ENCODE measurements at regions not wholly inside any gene's neighbourhood (a gene's known extent, or its start where the extent isn't known, plus 50 kb on each side); places are given as distances from the start of the nearest gene placed in this dataset.

DNA sequence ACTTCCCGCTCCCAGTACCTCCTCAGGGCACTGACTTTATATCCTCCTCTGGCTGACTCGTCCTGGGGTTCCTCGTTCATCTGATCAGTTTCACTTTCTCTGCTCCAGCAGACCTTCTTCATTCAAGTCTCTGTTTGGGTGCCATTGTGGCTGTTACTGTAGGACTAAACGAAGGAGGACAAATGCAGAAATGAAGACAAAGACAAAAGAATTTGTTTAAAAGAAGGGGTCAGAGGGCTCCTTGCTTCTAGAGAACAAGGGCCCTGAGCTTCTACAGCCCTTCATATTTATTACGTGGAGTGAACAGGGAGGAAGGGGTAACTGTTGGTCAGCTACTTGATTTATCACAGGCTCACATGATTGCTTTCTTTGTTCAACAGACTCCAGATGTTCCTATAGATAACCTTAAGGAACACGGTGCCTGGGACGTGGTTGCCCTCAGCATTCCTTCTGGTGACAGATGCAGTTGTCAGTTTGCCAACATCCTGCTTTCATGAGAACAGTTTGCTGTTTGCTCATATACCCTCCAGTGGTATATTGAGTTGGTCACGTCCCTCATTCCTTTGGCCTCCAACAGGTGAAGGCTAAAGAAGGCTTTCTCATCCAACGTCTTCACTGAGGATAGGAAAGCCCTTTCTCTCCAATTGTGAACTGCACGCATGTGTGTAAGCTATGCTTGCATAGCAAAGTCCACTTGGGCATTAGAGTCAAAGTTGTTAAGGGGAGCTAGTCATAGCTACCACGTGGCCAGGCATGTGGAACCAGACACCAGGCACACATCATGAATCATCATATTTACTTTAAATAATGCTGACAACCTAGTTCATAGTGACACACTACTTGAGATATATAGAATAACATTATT is 69.1 kb upstream of the BTN3A2 start:
- no peak for DNase-seq

DNA sequence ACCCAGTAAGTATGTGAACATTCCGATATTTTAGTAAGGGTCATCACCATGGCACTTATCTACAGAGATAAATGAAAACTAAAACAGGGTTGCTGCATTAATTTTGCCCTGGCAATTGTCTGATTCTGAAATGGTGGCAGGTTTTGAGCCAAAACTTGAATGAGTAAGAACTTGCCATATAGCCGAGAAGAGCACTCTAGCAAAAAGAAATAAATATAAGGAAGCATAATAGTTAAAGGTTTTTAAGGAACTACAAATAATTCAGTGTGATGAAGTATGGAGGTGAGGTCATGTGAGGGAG is 68.5 kb upstream of the BTN3A2 start:
- DNase-seq: no peak

DNA sequence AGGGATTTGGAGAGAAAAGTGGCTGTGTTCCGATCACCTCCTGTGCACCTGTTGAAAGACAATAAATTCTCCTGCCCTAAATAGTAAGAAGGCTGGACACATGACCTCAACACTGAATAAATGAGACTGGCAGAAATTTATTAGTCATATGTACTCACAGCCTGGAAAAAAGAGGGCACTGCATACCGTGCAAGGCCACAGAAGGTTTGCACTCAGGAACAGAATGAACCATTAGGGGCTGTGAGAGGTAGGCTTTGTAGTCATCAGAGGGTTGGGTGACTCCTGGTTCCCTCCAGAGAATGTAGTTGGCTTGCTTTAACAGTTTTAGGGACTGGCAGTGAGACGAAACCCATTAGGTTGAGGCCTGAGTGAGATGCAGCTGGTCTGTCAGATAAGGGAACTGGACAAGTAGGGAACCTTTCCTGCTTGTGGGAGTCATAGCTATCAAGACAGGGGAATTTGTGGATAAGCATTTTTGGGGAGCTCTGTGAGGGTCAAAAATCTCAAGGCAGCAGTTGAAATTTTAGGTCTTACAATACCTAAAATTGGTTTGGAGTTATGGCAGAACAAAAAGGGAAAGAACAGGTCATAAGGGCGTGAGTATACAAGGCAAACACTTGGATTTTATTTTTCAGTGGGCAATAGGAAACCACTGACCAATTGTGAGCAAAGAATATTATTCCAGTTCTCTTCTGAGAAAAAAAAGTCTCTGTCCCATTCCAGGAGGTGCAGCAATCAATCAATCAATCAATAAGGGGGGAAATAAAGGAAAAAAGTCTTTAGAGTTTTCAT is 67.9 kb upstream of the BTN3A2 start:
- DNase-seq: peak in 1 of 2 experiments; percentile 48

DNA sequence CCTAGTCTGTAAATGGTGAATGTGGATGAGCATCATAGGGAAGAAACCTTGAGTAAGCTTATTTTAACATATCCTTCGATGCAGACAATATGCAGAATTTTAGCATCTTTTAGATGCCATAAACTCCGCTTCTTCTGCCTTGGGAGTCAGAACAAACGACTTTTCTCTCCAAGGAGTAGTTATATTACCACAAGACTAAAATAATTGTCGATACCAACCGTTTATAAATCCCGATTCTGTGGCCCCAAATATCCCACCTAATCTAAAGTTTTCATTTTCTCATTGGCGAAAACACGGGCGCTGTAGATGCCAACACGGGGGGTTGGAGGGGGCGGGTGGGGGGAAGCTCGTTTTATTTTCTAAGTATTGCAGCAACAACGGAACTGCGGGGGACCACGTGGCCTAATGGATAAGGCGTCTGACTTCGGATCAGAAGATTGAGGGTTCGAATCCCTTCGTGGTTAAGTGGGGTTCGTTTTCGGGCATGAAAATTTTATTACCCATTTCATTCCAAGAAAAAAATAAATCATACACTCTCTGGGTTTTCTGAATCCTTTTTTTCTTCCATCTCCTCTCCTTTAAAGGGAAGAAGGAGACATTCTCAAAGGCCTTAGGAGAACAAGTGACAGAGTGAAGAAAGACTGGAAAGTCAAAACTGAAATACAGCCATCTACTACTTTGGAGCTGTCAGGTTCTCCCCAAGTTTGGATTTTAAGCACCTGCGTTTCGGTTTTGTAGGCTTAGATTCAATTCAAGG is 65.5 kb upstream of the BTN3A2 start:
- DNase-seq: no peak

DNA sequence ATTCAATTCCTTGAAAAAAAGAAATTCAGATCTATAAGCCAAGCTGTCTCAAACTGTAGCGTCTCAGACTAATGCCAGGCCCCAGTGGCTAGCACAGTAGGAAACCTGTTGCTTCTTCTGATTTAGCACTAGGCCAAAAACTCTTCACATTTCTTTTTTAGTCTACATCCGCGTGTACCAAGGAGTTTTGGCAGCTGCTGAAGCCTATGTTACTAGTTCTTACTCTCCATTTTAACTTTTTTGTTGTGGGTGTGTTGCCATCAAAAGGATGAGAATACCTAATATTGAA is 65.0 kb upstream of the BTN3A2 start:
- DNase-seq: no peak

DNA sequence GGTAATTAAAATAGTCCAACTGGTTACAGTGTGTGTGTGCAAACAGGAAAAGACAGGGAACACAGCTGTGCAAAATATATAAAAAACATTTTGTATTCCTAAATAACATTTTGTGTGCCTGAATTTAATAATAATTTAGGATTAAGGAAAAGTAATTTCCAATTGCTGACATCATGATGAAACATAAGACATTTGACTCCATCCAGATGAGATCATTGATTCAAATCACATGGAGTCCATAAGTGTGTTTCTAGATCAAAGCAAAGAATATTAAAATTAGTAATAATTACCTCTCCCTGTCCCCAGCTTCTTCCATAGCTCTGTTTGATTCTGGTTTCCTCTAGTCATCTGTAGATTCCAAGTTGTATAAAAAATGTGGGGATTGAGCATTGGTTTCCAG is 64.6 kb upstream of the BTN3A2 start:
- no peak for DNase-seq

DNA sequence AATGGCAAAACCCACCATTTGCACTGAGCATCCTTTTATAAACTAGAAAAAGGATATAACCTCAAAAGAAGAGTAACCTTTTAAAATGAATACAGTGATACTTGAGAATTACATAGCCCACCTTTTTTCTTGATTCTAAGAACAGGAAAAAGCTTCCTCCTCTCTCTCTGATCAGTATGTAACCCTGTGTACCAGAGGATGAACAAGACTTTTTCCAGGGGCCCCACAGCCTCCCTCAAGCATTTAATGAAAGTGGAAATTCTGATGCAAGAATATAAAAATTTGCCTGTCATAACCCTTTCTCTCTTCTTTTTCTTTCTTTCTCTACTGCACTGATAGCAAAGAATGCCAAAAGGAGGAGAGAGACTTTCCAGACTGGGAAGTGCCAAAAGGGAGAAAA is 64.2 kb upstream of the BTN3A2 start:
- no peak for DNase-seq

DNA sequence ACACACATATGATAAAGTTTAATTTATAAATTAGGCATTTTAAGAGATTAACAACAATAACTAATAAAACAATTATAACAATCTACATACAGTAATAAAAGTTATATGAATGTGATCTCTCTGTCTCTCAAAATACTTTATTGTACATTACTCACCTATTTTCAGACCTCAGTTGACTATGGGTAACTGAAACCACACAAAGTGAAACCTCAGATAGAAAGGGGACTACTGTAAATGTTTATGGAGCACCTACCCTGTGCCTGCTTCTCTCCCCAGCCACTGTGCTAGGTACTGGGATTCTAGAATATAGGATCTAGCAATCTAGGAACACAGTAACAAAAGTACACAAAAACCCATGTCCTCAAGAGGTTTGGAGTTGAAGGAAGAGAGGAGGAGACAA is 63.4 kb upstream of the BTN3A2 start:
- no peak for DNase-seq

DNA sequence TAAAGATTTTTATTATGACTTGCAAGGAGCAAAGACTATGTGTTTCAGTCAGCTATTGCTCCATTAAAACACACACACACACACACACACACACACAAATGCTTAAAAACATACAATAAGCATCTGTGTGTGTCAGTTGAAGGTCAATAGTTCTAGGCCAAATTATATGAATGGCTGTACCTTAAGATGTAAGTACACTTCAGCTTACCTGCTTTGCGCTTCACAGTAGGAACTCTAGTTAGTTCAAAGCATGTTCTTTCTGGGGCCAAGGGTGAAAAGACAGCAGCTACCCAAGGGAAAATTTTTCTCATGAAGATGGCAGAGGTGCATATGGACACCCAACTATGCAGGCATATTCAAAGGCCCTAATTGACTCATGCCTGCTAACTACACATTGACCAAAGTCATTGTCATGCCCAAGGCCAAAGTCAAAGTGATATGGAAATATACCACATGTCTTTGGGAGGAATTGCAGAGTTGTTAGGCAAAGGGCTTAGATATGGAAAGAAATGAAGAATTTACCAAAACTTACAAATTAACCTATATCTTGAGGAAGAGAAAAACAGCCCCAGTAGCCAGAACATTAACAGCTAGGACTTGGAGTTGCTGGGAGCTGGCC is 61.9 kb upstream of the BTN3A2 start:
- DNase-seq: no peak

DNA sequence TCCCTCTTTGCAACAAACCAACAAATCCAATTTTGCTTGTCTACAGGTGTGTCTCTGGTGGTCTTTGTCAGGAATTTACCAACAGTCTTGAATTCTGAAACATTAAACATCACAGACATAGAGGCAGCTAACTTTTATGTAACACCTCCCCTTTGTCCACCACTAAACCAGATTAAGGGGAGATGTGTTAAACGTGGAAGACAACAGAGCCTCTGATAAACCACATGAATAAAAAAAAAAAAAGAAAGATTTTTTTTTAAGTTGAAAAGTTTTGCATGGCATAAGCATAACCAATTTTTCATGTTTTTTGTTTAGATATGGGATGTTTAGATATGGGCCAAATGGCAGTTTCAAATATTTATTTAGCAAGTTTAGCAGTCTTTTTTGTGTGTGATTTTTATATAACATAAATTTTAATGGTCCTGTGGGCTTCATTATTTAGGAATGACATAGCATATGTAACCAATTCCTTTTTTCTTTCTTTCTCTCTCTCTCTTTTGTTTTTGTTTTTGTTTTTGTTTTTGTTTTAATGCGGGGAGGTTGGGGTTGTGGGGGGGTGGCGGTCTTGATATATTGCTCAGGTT is 60.7 kb upstream of the BTN3A2 start:
- no peak for DNase-seq

DNA sequence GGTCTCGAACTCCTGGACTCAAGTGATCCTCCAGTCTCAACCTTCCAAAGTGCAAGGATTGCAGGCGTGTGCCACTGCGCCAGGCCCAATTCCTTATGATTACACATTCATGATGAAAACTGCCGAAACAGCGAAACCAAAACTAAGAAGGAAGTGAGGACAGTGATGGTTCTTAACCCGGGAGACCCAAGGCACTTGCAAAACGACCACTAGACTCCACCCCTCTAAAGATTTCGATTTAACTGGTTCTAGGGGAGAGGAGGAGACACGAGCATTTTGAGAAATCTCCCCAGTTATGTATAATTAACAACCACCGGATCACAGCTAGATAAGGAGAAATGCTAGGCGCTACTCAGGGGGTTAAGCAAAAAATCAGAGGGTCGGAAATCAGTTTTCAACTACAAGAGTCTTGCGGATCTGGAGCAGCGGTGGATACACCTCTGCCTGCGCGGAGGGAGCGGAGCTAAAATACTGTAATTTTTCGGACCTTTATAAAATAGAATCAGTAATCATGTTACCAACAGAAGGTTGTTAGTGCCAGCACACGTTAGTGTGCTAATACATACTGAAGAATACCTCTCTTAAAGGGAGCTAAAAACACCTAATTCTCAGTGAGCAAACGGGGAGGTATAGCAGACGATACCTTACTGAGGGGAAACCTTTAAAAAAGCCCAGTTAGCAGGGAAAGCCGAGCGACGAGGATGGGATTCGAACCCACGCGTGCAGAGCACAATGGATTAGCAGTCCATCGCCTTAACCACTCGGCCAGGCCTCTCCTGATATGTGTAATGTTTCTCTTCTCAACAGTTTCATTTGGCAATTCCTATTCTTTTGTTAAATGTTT is 60.0 kb upstream of the BTN3A2 start:
- DNase-seq: peak; percentile 38 to 56

DNA sequence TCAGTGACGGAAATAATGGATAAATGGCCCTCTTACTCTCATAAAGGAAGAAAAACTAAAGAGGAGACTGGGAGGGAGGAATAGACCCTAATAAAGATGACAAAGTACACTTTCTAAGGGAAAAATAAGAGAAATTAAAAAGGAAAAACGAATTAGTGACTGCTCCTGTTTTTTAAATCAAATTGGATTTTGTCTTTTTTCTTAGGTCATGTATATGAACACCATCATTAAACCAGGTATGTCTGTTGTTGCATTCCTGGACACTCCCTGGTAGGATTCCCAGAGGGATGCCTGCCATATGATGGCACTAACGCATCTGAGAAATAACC is 59.4 kb upstream of the BTN3A2 start:
- no peak for DNase-seq

DNA sequence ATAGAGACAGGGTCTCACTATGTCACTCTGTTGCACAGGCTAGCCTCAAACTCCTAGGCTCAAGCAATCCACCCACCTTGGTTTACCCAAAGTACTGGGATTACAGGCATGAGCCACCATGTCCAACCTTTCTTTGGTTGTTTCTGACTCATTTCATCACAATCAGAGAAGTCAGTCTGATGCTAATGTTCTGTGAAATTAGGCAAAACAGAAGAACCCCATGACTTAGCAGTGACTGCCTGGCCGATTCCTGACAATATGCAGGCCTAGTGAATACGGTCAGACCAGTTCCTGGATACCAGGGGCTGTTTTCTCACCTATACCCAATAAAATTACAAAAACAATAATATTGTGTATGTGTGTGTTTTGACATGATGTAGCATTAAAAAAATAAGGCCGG is 58.8 kb upstream of the BTN3A2 start:
- no peak for DNase-seq

DNA sequence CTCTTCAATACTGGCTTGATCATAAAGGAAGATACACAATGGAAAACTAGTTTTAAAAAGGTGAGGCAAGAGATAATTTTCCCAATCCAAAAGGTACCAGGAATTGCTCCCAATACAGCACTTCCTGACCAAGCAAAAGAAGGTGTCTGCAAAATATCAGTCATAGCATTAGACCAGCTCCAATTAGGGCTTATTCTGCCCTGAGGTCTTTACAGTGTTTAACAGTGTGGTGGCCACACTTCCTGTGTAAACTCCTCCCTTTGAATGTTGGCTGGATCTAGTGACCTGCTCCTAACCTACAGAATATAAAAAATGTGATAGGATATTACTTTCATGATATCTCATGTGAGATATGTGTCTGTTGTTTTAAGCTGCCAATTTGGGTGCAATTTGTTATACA is 57.1 kb upstream of the BTN3A2 start:
- DNase-seq: no peak

DNA sequence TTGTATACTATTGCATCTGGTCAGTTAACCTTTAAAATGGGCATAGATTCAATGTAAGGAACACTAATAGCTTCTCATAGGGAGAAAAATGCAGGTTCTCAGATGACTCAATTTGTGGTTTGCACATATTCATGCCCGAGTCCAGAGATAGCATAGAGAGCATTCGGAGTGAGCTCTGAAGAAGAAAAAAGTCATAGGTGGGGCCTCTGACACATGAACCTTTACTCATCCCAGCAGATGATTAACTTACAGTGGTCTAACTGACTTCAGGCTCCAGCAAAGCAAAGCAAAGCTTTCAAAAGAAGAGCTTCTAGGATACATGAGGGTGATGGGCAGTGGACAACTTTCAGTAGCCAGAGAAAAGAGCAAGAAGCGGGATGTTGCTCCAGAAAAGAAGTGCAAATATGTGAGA is 55.3 kb upstream of the BTN3A2 start:
- no peak for DNase-seq

DNA sequence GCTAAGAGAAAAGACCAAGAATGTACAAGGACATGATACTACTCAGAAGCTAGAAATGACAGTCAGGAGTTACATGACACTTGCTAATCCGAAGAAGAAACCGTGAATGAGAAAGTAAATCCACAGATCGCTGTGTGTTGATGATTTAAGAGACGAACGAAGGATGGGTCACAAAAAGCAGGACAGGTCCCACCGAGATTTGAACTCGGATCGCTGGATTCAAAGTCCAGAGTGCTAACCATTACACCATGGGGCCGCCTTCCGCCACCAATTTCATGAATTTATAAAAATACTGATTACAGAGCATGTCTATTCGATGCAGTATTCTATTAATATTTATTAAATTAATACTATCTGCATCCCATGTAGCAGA is 54.0 kb upstream of the BTN3A2 start:
- DNase-seq: no peak

DNA sequence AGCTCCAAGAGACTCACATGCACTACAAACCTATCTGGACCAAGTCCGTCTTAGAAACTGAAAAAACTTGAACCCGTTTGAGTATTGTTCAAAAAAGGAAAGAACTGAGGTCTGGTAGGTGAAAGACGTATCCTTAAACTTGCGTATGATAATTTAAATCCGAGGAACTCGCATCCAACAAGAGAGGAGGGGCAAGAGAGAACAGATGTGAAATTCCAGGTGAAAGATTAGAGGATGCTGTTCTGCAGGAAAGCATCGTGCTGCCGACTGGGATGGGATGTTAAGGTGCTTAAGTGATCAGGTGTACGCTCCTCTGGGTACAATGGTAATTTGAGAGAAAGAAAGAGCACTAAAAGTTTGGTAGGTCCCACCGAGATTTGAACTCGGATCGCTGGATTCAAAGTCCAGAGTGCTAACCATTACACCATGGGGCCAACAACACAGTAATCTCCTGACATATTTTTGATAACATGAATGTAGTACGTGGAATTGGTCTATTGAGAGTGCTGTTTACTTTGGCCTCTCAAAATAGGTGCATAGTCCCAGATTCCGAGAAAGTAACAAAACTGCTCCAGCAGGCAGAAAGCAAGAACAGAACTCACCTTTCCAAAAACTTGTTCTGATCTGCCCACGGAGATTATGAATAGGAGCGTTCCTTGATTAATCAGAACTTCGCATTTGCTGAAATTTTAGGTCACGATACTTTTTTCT is 53.5 kb upstream of the BTN3A2 start:
- peak; percentile 50 to 62 for DNase-seq

DNA sequence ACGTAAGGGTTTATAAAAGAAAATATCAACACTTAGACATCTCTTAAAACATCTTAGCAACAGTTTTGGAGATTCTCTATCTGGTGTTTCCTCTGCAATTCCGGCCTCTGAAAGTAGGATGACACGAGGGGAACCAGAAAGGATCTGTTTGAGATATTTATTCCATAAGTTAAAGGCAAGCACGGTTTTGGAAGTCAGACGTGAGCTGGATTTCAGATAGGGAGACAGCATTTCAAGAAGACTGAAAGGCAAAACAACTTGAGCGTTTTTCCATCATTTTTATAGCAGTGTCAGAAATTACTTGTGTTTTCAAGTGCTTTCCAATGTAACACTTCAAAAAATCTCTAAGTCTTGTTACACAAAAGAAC is 52.9 kb upstream of the BTN3A2 start:
- DNase-seq: no peak

DNA sequence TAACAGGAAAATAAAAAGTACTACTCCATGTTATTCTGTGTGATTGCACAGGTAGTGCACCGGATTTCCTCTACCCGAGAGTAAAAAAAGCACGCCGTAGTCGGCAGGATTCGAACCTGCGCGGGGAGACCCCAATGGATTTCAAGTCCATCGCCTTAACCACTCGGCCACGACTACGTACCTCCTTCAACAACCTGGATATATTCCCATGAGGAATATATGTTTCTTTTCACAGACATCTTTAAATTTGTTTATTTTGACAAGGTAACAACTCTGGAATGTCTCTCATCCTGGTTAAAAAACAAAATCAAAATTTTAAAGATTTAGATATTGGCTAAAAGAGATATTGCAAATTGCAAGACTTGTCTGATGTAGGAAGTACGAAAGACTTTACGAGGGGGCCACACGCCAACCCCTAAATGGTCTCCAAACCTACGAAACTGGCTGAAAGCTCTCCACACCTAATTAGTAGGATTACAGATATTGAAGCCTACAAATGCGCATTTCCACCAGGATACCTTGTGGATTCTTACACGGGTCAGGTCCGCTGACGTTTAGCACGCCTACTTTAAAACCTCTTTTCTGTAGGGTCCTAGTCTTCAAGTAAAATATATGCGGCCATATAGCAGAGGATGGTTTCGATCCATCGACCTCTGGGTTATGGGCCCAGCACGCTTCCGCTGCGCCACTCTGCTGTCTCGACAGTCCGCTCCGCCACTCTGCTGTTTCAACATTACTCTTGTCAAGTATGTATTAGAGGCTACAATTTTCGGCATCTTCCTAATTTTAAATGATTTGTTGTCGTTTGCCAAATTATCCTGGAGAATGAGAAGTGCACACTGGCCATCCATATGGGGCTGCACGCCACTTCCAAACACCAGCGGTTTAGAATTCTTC is 52.2 kb upstream of the BTN3A2 start:
- peak; percentile 69 to 71 for DNase-seq

All from SHP77 (cell line).